AG08396 (cell line): ENCODE measurements at regions not wholly inside any gene's neighbourhood (a gene's known extent, or its start where the extent isn't known, plus 50 kb on each side); places are given as distances from the start of the nearest gene placed in this dataset.

ENCODE experiments used
- DNase-seq: peaks from one replicate; pipeline ENCODE4 v3.0.0; 2012; ENCODE audit warnings: low spot score, mixed read lengths

- DNase-seq, result no peak
These were observed 100.2 kb downstream of the GGTLC2 start for GRCh38 chr22:22744412-22745224.

GRCh38 chr22:22745225-22746060, 101.0 kb downstream of the GGTLC2 start:
- DNase-seq, result no peak

- no peak for DNase-seq
These were observed 101.9 kb downstream of the GGTLC2 start for GRCh38 chr22:22746061-22746962.

GRCh38 chr22:22746963-22747933, 102.8 kb downstream of the GGTLC2 start:
- no peak for DNase-seq

- peak; percentile 47 for DNase-seq
These were observed 103.9 kb downstream of the GGTLC2 start for GRCh38 chr22:22748297-22748743.

DNA sequence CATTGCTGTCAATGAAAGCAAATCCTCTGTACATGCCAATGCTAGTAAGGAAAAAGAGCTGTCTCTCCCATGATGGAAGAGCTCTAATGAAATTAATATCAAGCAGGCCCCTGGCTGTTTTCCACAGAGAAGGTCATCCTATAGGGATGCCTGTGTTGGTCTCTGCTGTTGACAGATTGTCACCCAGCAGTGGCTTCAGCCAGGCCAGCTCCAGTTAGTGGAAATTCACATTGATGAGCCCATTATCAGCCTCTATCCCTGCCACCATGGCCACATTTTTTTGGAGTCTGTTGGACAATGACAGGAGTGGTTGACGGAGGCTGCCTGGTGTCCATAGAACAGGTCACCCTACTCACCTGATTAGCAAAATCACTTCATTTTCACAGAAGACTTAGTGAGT, 104.3 kb downstream of the GGTLC2 start:
- DNase-seq, result no peak

GRCh38 chr22:22749167-22749758, 104.8 kb downstream of the GGTLC2 start:
- no peak for DNase-seq

GRCh38 chr22:22750335-22751042, 106.1 kb downstream of the GGTLC2 start:
- no peak for DNase-seq

DNA sequence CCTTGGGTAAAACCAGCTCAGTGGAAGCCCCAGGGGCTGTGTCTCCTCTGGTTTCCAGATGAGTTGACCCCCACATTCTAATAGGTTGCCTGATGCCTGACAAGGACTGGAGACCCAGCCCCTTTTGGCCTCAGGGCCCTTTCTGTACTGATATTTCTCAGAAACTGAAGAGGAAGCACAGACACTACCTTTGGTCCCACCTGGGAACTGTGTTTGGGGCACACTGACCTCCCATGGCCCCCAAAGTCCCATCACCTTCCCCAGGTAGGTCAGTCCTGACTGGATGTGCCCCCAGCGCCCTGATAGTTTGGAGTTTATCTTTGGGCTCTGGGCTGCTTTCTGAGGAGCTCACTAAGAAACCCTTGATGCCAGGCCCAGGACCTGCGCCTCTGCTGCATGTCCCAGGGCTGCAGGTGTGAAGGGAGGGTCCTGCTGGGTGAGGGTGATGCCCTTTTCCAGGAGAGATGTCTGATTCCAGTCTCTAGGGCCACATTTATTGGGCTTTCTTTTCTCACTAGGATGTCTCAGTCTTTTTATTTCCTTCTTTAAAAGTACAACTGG, 106.7 kb downstream of the GGTLC2 start:
- DNase-seq, result no peak

DNA sequence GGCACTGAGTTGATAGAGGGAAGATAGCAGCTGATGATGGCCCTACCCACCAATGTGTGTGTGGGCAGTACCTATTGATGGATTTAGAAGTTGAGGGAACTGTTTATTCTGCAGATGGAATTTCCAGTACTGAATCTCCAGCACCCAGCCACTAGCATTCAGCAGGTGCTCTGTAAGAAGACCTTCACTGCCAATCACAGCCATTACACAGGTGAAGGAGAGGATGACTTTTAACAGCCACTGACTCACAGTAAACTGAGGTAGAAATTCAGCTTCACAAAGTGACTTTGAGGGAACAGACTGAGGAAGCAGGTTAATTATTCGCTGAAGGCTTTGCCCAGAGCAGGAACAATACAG, 107.8 kb downstream of the GGTLC2 start:
- DNase-seq, result no peak

DNA sequence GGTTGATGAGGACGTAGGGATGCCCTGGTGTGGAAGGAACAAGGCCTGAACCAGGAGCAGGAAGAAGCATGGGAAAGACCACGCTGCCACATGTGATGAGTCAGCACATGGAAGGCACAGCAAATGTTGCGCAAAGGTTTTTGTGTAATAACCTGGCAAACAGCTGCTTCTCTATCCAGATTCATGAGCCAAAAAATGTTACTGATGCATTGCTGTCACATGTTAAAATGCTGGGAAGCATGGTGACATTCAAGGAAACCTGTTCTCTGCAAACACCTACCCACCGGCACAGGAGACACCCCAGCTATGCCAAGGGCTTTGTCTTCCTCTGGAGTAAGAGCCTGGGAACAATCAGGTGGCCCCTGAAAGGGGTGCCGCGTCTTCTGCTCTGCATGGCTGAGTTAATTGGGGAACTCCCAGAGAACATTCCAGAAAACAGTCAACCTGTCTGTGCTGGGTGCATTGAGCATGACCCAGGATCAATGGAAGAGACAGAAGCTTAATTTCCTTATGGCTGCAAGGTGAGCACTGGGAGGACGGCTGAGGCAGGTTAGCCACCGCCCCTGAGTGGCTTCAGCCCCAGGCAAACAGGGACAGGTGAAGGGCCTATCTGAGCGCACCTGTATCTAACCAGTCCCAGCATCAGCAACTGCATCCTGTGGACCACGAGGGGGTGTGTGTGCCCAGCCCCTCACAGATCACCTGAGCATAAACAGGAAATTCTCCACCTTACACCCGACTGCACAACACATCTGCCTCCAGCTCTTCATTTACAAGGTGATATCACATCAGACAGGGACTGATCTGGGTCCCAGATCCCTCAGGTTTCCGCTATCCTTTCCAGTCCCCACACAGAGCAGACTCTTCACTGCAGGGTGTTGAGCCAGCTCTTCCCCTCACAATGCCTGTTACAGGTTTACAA, 108.4 kb downstream of the GGTLC2 start:
- DNase-seq, result no peak

- peak; percentile 49 for DNase-seq
These were observed 109.3 kb downstream of the GGTLC2 start for GRCh38 chr22:22753526-22754267.

DNA sequence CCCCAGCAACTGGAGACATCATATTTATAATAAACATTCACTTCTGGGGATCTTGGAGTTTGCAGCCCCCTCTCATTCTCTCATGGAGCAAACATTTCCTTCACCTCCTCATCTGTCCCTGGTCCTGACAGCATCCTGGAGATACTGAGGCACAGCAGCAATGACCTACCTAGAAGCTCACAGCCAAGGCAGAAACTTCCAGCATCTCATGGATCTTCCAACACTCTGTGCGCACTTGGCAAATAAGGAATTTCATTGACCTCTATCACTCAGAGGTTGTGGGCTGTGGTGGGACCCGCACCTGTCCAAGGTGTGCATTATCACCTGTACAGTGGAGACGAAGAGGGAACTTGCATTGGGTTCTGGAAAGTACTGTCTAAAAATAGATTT, 109.8 kb downstream of the GGTLC2 start:
- no peak for DNase-seq

GRCh38 chr22:22754961-22755777, 110.8 kb downstream of the GGTLC2 start:
- DNase-seq, result no peak

DNA sequence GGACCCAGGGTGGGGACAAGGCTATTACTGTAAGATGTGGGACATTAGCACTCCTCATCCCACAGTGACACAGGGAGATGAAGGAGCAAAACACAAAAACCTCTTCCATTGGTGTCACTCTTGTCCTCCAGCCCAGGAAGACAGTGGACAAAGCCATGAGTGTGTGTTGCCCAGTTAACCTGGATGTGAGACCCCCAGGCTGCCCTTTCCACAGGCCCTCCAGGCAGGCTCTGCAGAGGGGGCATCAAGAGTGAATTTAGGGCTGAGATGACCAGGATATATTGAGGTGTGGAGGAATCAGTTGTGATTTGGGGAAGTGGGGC, 111.3 kb downstream of the GGTLC2 start:
- DNase-seq, result no peak

GRCh38 chr22:22756109-22756508, 111.7 kb downstream of the GGTLC2 start:
- no peak for DNase-seq
